ENCODE measurements at regions not wholly inside any gene's neighbourhood (a gene's known extent, or its start where the extent isn't known, plus 50 kb on each side); places are given as distances from the start of the nearest gene placed in this dataset.

GRCh38 chrY:13094411-13094810 is 189.7 kb downstream of the DDX3Y start:
- DNase-seq (ENCODE audit: low read depth, low spot score), result no peak
- H3K4me3 ChIP-seq (ENCODE audit: low read depth, low read length), result no peak overlapping the region
- CTCF ChIA-PET, result no interaction called here
- no peak for TF ChIP-seq CTCF (IDR thresholded peaks at IDR 0.05; ENCODE audit: insufficient read depth, low read length, missing control alignments)
- POLR2A ChIA-PET, result interaction anchor here (0.6 kb wide), 1 partner anchor 186 kb away, joined by 3 read pairs; no protein-coding TSS in a partner anchor

DNA sequence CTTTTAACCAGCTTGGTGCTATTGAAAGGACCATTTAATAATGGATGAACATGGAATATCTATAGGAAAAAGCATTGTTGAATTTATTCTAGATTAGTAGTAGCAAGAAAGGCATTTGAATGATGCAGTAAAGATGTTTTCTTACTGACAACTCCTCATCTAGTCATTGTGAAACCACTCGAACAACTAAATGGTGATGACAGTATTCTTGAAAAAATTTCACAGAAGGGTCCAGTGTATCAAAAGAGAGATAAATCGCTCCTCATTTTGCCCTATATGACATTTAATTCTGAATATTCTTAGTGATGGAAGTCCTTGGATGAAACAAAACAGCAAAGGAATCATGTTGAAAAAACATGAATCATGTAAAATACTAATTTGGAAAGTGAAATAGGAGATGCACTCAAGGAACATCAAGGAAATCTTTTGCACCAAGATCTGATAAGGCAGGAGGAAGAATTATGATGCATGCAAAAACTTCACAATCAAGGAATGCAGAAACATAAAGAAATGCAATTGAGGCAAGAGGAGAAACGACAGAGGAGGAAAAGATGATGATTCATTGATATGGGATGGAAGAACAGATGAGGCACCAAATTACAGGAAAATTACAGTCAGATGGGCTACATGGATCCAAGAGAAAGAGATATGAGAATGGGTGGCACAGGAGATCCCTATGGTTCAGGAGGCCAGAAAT is 190.4 kb downstream of the DDX3Y start:
- no peak for TF ChIP-seq CTCF (IDR thresholded peaks at IDR 0.05; ENCODE audit: insufficient read depth, low read length, missing control alignments)
- ChIA-PET CTCF (no interaction called here), POLR2A (interaction anchor here (0.6 kb wide), 1 partner anchor 185 kb away, joined by 3 read pairs; no protein-coding TSS in a partner anchor)
- DNase-seq (ENCODE audit: low read depth, low spot score), result no peak
- H3K4me3 ChIP-seq (ENCODE audit: low read depth, low read length), result no peak overlapping the region

GRCh38 chrY:13126881-13127456 is 222.3 kb downstream of the DDX3Y start:
- no peak overlapping the region for H3K4me3 ChIP-seq (ENCODE audit: low read depth, low read length)
- ChIA-PET POLR2A (no interaction called here), CTCF (no interaction called here)
- DNase-seq (ENCODE audit: low read depth, low spot score), result no peak
- no peak for TF ChIP-seq CTCF (IDR thresholded peaks at IDR 0.05; ENCODE audit: insufficient read depth, low read length, missing control alignments)

DNA sequence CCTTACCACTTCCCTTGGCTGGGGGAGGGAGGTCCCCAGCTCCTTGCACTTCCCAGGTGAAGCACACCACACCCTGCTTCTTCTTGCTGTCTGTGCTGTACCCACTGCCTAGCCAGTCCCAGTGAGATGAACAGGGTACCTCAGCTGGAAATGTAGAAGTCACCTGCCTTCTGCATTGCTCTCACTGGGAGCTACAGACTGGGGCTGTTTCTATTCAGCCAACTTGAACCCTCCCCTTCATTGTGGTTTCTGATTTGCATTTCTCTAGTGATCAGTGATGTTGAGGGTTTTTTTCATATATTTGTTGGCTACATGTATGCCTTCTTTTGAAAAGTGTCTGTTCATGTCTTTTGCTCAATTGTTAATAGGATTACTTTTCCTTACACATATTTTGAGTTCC is 222.8 kb downstream of the DDX3Y start:
- no peak for DNase-seq (ENCODE audit: low read depth, low spot score)
- TF ChIP-seq CTCF (IDR thresholded peaks at IDR 0.05; ENCODE audit: insufficient read depth, low read length, missing control alignments), result no peak
- ChIA-PET POLR2A (no interaction called here), CTCF (no interaction called here)
- H3K4me3 ChIP-seq (ENCODE audit: low read depth, low read length), result no peak overlapping the region

- TF ChIP-seq CTCF (IDR thresholded peaks at IDR 0.05; ENCODE audit: insufficient read depth, low read length, missing control alignments), result no peak
- no peak for DNase-seq (ENCODE audit: low read depth, low spot score)
- POLR2A ChIA-PET, result no interaction called here
- peak overlapping the region; percentile 36; the same call in 1 of the 2 replicates for H3K4me3 ChIP-seq (ENCODE audit: low read depth, low read length)
- CTCF ChIA-PET, result no interaction called here
Measured at GRCh38 chrY:13149148-13149547, 244.5 kb downstream of the DDX3Y start.

GRCh38 chrY:13167698-13168097 is 263.0 kb downstream of the DDX3Y start:
- no peak overlapping the region for H3K4me3 ChIP-seq (ENCODE audit: low read depth, low read length)
- ChIA-PET CTCF (no interaction called here), POLR2A (no interaction called here)
- no peak for DNase-seq (ENCODE audit: low read depth, low spot score)
- no peak for TF ChIP-seq CTCF (IDR thresholded peaks at IDR 0.05; ENCODE audit: insufficient read depth, low read length, missing control alignments)
